HG03558 (cell line): ENCODE measurements at regions not wholly inside any gene's neighbourhood (a gene's known extent, or its start where the extent isn't known, plus 50 kb on each side); places are given as distances from the start of the nearest gene placed in this dataset.

Source experiments
- ATAC-seq: cut with Tn5 transposase; IDR thresholded peaks from one replicate; pipeline ENCODE4 v1.9.1; 2021; ENCODE audit warnings: moderate number of reproducible peaks; ENCODE audit not compliant: unreplicated experiment; ENCODE audit errors: extremely low read depth

DNA sequence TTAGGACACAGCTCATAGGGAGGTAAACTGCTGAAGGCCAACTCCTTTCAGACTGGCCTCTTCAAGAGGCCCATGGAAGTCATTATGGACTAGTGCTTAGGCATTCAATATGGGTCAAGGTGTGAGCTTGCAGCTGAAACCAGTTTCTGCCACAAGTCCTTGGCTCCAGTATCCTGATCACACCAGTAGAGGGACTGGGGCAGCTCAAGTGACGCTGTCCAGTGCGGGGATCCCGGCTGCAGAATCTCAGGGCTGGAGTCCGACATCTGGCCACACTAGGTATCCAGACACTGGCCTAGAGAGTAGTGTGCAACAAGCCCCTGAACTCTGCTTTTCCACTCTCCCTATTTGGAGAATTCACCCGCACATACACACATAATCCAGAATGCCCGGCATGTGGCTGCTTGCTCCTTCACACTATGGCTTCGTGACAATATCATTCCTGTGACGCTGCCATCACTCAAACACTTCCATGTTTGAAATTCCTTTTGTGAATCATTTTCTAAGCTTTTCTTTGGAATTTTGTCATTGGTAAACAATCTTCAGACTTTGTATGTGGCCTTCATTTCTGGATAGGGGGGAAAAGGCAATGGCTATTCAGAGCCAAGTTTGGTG lies 425.1 kb downstream of the EFNB2 start:
- ATAC-seq, result no peak

GRCh38 chr13:106109391-106109791 lies 426.1 kb downstream of the EFNB2 start:
- ATAC-seq, result no peak

- no peak for ATAC-seq
Measured at GRCh38 chr13:106108346-106108745, 427.1 kb downstream of the EFNB2 start.

GRCh38 chr13:106107061-106107460 lies 428.4 kb downstream of the EFNB2 start:
- ATAC-seq, result no peak

- ATAC-seq, result no peak
Measured at GRCh38 chr13:106105153-106105552, 430.3 kb downstream of the EFNB2 start.

DNA sequence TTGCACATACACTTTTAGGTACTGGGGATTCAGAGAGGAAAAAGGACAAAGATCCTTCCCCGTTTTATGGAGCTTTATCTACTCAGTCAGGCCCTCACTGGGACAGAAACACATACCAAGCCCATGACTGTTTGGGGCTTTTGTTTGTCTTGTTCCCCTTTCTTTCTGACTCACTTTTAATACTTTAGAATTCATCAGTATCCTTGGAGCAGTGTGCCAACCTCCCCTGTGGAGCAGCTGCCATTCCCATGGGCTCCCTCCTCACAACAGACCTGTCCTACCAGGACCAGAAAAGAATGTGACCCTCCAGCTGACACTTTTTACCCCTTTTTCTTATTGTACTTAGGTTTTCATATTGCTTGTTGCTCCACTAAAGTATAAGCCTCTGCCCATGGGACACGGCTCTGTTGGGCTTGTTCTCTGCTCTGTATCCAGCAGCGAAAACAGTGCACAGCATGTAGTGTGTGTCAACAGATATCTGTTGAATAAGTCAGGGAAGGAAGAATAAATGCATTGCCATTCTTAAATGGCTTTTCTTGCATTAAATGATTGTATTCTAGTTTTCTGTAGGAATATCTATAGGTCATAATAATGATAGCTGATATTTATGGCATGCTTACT lies 431.1 kb downstream of the EFNB2 start:
- no peak for ATAC-seq

DNA sequence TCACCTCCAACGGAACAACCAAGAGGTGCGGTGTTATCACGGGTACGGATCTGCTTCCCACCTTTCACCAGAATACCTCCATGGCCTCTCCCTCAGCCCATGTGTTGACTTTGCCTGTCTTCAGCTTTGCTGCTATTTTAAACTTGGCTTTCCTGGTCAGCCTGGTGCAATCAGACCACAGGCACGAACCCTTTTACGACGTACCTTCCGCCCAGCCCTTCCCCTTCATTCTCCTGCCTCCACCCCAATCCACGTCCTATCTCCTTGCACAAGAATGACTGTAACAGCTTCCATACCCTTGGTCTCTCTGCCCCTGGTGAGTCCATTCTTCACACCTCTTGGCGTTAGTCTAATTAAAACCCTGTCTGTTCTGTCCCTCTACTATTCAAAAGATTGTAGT lies 431.7 kb downstream of the EFNB2 start:
- no peak for ATAC-seq

DNA sequence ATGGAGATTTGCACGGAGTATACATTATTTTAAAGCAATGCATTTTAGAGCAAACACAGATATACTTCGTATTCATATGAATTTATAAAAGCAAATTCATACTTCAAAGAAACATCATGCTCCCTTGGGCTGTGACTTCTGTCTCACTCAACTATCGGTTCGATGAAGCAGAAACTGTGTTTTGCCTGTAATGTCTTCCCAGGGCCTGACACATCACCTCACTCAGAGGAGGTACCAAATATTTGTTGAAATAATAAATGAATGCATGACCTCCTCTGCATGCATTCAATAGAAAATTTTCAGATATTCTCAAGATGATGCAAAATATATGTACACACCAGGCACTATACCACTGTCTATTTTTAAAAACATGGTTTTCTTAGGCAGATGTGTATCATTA lies 432.7 kb downstream of the EFNB2 start:
- ATAC-seq, result no peak

DNA sequence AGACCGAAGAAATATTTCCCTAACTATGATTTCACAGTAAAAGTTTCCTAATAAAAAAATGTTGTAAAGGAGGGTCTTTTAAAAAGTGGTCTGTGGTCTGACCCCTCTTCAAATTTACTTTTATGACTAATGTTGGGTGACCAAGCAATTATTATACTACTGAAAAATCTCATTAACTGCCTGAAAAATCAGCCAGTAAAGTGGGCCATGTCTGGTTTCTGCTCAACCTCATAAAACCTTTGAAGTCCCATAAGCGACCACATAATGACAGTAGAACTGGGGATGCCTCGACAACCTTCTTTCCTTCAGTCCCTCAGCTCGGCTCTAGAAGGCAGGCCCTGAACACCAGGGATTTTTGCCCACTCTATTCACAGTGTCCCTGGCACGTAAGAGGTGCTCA lies 434.3 kb downstream of the EFNB2 start:
- ATAC-seq, result no peak

DNA sequence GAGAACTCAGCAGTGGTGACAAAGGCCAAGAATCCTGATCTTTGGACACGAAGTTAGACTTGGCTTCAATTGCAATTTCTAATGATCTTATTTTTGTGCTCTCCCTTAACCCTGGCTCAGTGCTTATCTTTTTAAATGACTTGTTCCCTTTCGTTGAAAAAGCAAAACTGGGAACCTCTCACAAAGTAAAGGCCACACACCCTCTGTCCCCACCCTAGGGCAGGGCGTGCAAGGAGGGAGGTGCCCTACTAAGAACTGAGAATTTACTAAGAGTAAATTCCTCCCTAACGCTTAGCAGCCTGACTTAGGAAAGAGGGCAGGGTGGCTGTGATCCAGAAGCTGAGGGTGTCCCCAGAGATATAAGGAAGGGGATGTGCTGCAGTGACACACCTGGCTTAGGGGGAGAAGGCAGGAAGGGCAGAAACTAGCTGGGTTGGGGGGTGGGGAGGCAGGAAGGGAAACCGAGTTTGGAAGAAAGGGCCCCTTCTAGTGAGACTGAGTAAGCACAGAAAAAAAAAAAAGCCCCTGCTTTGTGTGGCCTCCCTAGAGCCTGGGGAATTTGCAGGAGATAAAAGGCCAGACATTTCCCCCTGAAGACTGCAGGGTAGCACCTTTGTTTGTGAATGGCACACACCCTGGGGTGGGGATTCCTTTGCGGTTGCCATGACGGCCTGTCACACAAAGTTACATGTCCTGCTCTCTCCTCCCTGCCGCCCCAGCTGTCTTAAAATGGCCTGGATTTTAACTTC lies 435.1 kb downstream of the EFNB2 start:
- ATAC-seq, result no peak

- no peak for ATAC-seq
Measured at GRCh38 chr13:106099765-106100164, 435.7 kb downstream of the EFNB2 start.

DNA sequence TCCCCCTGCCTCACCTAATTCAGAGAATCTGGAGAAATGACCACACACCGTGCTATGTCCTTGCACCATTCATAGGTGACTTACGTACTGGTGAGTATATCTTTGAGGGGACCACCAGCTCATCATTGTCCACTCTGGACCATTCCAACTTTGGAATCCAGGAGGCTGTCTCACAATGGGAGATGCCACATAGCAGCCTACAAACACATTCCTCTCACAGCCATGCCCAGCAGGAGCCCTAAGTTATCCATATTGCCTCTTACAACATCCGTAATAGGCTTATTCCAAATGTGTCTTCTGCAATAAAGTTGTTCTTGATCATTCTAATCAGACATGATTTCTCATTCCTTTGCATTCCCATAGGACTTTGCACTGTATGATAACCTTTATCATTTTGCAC lies 436.7 kb downstream of the EFNB2 start:
- ATAC-seq, result no peak

GRCh38 chr13:106096661-106097092 lies 438.8 kb downstream of the EFNB2 start:
- ATAC-seq, result no peak

DNA sequence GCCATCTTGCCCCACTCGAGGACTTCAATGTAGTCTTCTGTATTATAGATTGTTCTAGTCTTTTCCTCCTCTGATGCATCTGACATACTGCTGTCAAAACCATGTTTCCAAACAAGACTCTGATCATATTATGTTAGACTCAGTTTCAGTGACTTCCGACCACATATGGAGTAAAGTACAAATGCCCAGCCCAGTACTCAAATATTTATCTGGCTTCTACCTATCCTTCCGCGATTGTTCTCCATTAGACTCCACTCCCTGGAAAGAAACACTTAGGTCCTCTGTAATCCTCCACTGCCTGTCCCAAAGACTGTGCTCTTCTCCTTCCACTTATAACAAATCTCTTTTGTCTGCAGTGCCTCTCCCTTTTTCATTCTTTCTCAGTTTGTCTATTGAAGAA lies 439.5 kb downstream of the EFNB2 start:
- ATAC-seq, result no peak

DNA sequence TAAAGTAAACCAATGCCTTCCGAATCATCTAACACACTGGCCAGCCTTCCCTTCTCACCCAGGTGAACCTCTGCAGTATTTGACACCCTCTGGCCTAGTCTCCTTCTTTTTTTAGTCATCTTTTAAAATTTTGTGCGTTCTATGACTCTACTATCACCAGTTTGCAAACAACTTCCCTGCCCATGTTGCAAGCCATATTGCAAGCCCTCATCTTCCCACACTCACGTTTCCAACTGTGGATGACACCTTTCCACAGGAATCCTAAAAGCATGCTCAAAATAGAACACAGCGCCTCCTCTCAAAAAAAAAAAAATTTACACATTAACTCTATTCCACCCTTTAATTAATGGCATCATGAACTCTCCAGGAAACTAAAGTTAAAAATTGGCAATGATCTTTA lies 440.1 kb downstream of the EFNB2 start:
- no peak for ATAC-seq

- no peak for ATAC-seq
Measured at GRCh38 chr13:106090001-106090400, 445.5 kb downstream of the EFNB2 start.

DNA sequence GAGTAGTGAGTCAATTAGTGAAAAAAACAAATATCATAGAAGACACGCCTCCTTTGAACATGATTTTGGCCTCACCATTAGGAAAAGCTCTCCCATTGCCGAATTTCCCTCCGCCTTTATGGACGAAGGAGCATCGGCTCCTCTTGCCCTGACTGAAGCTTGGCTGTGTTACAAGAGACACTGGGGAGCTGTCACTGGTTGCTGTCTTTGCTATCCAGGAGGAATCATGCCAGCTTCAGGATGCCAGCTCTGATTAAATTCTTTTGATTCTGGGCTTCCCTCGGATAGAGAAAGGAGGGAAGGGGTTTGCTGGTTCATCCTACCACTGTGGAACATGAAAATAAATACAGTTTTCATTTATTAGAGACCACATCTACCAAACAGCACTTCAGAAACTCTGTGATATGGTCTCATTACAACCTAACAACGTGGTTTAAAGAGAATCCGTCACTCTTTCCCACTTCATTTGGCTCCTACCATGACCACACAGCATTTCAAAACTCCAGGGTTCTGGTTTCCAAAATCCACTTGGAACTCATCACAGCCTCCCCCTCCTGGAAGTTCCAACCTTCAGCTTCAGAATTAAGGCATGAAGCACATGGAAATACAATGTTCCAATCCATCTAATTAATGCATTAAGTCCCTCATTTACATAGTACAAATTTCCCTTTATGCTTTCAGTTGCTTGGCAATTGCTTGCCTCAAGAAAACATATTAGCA lies 446.0 kb downstream of the EFNB2 start:
- ATAC-seq, result no peak

GRCh38 chr13:106088085-106088484 lies 447.4 kb downstream of the EFNB2 start:
- ATAC-seq, result no peak

GRCh38 chr13:106087201-106087600 lies 448.3 kb downstream of the EFNB2 start:
- no peak for ATAC-seq

DNA sequence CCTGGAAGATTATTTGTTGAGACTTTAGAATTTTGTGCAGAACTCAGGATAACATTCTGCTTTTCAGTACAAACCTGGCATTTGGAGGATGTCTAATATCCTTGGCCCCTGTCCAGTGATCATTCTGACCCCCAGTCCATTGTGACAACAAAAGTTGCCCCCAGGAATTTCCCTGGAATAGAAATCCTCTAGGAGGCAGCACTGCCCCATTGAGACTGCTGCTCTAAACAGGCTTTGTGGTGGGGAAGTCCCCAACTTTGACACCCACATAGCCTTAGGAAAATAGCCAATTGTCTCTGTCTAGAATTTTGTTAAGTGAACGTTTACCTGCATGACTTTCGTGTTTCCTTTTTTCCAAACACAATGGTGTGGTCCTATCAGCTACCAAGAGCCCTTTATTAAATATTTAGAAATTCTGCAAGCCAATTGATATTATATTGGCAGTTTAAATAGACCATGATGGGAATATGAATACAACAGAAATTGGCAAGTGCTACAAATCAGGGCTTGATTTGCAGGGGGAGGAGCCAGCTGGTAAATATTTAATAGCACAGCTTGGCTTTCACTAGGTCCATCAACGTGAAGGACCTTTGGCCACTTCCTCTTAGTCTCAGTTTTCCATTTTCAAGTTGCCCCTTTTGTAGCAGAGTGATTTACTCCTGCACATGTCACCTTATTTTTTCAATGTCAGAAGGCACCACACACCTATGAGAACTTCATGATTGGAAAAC lies 451.7 kb downstream of the EFNB2 start:
- ATAC-seq, result no peak
